GM23338 (cell line): ENCODE measurements at regions not wholly inside any gene's neighbourhood (a gene's known extent, or its start where the extent isn't known, plus 50 kb on each side); places are given as distances from the start of the nearest gene placed in this dataset.

Experiments
- CREB1 ChIP-seq: fragments of 250-450 bp; sonication (Bioruptor Pico); IDR thresholded peaks from 2 replicates; pipeline ENCODE4 v1.5.0; 2020; ENCODE audit warnings: low read depth, mild to moderate bottlenecking, moderate library complexity
- EZH2 ChIP-seq: fragments of 200-600 bp; sonication (generic); IDR thresholded peaks from one replicate; pipeline ENCODE4 v1.8.0; 2017; ENCODE audit warnings: antibody characterized with exemption, mild to moderate bottlenecking, low read depth; ENCODE audit not compliant: unreplicated experiment
- EZH2phosphoT487 ChIP-seq: fragments of 200-600 bp; sonication (generic); IDR thresholded peaks from one replicate; pipeline ENCODE4 v1.8.1; 2018; ENCODE audit warnings: antibody characterized with exemption; ENCODE audit not compliant: unreplicated experiment
- POLR2AphosphoS5 ChIP-seq: IDR thresholded peaks from 2 replicates; pipeline ENCODE4 v1.6.1; 2016; ENCODE audit warnings: antibody characterized with exemption, low read depth
- TF ChIP-seq, protein P1 (sequence below): fragments of 250-450 bp; sonication (Bioruptor Pico); IDR thresholded peaks from 2 replicates; pipeline ENCODE4 v1.5.0; 2020; ENCODE audit warnings: mild to moderate bottlenecking, moderate library complexity
- TF ChIP-seq, protein P2 (sequence below): IDR thresholded peaks from one replicate; pipeline ENCODE4 v1.6.1; 2018; ENCODE audit warnings: antibody characterized with exemption; ENCODE audit not compliant: unreplicated experiment

DNA sequence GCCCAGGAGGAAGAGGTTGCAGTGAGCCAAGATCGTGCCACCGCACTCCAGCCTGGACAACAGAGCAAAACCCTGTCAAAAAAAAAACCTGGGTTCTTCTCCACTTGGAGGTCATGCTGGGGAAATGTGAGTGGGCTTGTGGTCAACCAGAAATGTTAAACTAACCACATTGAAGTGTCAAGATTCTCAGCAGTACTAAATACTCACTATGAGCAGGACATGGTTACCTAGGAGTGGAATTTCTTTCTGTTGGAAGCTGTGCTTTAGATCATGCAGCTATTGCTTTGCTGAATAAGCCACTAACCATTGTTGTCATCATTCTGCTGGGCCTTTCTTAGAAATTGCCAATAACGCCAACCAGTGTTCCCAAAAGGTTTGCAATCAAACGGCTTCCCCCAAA, 253.3 kb upstream of the TSHZ3 start (continued):
- TF ChIP-seq, protein P1, sequence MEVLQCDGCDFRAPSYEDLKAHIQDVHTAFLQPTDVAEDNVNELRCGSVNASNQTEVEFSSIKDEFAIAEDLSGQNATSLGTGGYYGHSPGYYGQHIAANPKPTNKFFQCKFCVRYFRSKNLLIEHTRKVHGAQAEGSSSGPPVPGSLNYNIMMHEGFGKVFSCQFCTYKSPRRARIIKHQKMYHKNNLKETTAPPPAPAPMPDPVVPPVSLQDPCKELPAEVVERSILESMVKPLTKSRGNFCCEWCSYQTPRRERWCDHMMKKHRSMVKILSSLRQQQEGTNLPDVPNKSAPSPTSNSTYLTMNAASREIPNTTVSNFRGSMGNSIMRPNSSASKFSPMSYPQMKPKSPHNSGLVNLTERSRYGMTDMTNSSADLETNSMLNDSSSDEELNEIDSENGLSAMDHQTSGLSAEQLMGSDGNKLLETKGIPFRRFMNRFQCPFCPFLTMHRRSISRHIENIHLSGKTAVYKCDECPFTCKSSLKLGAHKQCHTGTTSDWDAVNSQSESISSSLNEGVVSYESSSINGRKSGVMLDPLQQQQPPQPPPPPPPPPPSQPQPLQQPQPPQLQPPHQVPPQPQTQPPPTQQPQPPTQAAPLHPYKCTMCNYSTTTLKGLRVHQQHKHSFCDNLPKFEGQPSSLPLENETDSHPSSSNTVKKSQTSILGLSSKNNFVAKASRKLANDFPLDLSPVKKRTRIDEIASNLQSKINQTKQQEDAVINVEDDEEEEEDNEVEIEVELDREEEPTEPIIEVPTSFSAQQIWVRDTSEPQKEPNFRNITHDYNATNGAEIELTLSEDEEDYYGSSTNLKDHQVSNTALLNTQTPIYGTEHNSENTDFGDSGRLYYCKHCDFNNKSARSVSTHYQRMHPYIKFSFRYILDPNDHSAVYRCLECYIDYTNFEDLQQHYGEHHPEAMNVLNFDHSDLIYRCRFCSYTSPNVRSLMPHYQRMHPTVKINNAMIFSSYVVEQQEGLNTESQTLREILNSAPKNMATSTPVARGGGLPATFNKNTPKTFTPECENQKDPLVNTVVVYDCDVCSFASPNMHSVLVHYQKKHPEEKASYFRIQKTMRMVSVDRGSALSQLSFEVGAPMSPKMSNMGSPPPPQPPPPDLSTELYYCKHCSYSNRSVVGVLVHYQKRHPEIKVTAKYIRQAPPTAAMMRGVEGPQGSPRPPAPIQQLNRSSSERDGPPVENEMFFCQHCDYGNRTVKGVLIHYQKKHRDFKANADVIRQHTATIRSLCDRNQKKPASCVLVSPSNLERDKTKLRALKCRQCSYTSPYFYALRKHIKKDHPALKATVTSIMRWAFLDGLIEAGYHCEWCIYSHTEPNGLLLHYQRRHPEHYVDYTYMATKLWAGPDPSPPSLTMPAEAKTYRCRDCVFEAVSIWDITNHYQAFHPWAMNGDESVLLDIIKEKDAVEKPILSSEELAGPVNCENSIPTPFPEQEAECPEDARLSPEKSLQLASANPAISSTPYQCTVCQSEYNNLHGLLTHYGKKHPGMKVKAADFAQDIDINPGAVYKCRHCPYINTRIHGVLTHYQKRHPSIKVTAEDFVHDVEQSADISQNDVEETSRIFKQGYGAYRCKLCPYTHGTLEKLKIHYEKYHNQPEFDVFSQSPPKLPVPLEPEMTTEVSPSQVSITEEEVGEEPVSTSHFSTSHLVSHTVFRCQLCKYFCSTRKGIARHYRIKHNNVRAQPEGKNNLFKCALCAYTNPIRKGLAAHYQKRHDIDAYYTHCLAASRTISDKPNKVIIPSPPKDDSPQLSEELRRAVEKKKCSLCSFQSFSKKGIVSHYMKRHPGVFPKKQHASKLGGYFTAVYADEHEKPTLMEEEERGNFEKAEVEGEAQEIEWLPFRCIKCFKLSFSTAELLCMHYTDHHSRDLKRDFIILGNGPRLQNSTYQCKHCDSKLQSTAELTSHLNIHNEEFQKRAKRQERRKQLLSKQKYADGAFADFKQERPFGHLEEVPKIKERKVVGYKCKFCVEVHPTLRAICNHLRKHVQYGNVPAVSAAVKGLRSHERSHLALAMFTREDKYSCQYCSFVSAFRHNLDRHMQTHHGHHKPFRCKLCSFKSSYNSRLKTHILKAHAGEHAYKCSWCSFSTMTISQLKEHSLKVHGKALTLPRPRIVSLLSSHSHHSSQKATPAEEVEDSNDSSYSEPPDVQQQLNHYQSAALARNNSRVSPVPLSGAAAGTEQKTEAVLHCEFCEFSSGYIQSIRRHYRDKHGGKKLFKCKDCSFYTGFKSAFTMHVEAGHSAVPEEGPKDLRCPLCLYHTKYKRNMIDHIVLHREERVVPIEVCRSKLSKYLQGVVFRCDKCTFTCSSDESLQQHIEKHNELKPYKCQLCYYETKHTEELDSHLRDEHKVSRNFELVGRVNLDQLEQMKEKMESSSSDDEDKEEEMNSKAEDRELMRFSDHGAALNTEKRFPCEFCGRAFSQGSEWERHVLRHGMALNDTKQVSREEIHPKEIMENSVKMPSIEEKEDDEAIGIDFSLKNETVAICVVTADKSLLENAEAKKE (CRISPR knock-in tag) = no peak
- TF ChIP-seq EZH2phosphoT487 (no peak), POLR2AphosphoS5 (no peak), CREB1 (CRISPR knock-in tag) (no peak), EZH2 (no peak)
- TF ChIP-seq, protein P2, sequence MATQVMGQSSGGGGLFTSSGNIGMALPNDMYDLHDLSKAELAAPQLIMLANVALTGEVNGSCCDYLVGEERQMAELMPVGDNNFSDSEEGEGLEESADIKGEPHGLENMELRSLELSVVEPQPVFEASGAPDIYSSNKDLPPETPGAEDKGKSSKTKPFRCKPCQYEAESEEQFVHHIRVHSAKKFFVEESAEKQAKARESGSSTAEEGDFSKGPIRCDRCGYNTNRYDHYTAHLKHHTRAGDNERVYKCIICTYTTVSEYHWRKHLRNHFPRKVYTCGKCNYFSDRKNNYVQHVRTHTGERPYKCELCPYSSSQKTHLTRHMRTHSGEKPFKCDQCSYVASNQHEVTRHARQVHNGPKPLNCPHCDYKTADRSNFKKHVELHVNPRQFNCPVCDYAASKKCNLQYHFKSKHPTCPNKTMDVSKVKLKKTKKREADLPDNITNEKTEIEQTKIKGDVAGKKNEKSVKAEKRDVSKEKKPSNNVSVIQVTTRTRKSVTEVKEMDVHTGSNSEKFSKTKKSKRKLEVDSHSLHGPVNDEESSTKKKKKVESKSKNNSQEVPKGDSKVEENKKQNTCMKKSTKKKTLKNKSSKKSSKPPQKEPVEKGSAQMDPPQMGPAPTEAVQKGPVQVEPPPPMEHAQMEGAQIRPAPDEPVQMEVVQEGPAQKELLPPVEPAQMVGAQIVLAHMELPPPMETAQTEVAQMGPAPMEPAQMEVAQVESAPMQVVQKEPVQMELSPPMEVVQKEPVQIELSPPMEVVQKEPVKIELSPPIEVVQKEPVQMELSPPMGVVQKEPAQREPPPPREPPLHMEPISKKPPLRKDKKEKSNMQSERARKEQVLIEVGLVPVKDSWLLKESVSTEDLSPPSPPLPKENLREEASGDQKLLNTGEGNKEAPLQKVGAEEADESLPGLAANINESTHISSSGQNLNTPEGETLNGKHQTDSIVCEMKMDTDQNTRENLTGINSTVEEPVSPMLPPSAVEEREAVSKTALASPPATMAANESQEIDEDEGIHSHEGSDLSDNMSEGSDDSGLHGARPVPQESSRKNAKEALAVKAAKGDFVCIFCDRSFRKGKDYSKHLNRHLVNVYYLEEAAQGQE = no peak
